ENCODE measurements at regions not wholly inside any gene's neighbourhood (a gene's known extent, or its start where the extent isn't known, plus 50 kb on each side); places are given as distances from the start of the nearest gene placed in this dataset.

DNA sequence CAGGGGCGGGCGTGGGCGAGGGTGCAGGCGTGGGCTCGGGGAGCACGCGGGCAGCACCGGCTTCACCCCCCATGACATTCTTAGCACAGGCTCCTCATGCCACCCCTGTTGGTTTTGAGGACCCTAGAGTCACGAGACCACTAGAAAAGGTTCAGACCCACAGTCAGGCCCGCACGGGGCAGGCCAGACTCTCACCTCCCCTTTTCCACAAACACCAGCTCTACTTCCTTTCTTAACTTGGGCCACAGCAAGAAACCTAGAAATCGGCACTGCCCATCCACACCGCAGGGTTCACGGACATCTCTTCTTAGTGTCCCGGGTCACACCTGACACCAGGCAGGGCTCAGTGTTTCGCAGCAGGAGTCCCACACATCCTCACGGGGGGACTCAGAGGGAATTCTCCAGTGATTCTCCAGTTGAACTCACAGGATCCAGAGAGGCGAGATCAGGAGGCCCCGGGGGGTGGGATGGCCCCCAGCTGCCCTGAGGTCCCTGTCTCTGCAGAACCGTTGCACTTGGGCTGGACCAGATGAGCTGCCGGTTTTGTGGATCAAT, 52.0 kb downstream of the JAKMIP3 start:
- Histone ChIP-seq H3K9me2 (no peaks in the 10 kb centered on the region), H3K4me3 (ENCODE audit: low read depth in 2 of 2, low read length in 1 of 2) (no peak overlapping the region), H3K27ac (ENCODE audit: low read depth in 2 of 2, low read length in 1 of 2) (no peak overlapping the region), H3K27me3 (ENCODE audit: insufficient read depth) (no peaks in the 10 kb centered on the region), H3K79me2 (ENCODE audit: insufficient read depth) (no peaks in the 10 kb centered on the region), H3K4me1 (ENCODE audit: control insufficient read depth in 1 of 2, insufficient read depth in 2 of 2, low read depth in 1 of 2, low read length in 1 of 2) (no peaks in the 10 kb centered on the region; a peak in 1 of 4 replicates), H3K36me3 (replicated peaks in 1 of 2; ENCODE audit: control insufficient read depth in 1 of 2, insufficient read depth in 2 of 2, low read length in 1 of 2) (no peaks in the 10 kb centered on the region), H3K9me3 (no peaks in the 10 kb centered on the region), H2AFZ (ENCODE audit: low read depth) (no peak overlapping the region), H3K9ac (no peak overlapping the region), H3K4me2 (no peak overlapping the region), H3F3A (replicated peaks; ENCODE audit: insufficient read depth) (no peaks in the 10 kb centered on the region), H4K20me1 (ENCODE audit: insufficient read depth) (no peaks in the 10 kb centered on the region)
- TF ChIP-seq GABPA (IDR thresholded peaks at IDR 0.05; ENCODE audit: low read depth) (no peak), EP300 (IDR thresholded peaks at IDR 0.05; ENCODE audit: borderline replicate concordance in 1 of 2, low read depth in 1 of 2, low read length in 1 of 2) (no peak), GATA2 (CRISPR knock-in tag; IDR thresholded peaks at IDR 0.05) (no peak)
- TF ChIP-seq, protein P1, sequence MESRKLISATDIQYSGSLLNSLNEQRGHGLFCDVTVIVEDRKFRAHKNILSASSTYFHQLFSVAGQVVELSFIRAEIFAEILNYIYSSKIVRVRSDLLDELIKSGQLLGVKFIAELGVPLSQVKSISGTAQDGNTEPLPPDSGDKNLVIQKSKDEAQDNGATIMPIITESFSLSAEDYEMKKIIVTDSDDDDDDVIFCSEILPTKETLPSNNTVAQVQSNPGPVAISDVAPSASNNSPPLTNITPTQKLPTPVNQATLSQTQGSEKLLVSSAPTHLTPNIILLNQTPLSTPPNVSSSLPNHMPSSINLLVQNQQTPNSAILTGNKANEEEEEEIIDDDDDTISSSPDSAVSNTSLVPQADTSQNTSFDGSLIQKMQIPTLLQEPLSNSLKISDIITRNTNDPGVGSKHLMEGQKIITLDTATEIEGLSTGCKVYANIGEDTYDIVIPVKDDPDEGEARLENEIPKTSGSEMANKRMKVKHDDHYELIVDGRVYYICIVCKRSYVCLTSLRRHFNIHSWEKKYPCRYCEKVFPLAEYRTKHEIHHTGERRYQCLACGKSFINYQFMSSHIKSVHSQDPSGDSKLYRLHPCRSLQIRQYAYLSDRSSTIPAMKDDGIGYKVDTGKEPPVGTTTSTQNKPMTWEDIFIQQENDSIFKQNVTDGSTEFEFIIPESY (IDR thresholded peaks at IDR 0.05; ENCODE audit: borderline replicate concordance, low read depth), result no peak
- POLR2A ChIA-PET, result no interaction called here
- 81% methylated on average over 12 of the region's 21 CpGs for WGBS (ENCODE audit: low lambda C conversion rate)
- no peak for DNase-seq
- CTCF ChIA-PET, result no interaction called here

DNA sequence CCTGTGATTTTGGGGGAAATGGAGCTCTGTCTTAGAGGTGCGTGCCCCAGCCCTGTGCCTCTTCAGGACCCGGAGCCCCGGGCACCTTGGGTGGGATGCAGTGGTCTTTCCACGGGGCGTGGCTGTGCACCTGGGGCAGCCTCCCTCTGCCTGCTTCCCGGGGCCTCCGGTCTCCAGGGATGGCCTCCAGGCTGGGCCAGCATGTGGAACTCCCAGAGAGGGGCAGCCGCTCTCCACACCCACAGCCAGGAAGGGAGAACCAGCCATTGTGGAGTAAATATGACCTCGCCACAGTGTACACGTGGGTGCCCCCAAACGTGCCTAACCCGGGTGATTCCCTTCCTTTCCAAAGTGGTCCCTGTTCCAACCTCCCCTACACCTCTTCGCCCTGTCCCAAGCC, 52.6 kb downstream of the JAKMIP3 start:
- H3K27ac ChIP-seq (ENCODE audit: low read depth in 2 of 2, low read length in 1 of 2), result no peak overlapping the region
- H3K27me3 ChIP-seq (ENCODE audit: insufficient read depth), result no peaks in the 10 kb centered on the region
- H3K4me3 ChIP-seq (ENCODE audit: low read depth in 2 of 2, low read length in 1 of 2), result no peak overlapping the region
- CTCF ChIA-PET, result no interaction called here
- no peak overlapping the region for H2AFZ ChIP-seq (ENCODE audit: low read depth)
- H3K9me2 ChIP-seq, result no peaks in the 10 kb centered on the region
- no peaks in the 10 kb centered on the region for H3K36me3 ChIP-seq (replicated peaks in 1 of 2; ENCODE audit: control insufficient read depth in 1 of 2, insufficient read depth in 2 of 2, low read length in 1 of 2)
- no peaks in the 10 kb centered on the region for H4K20me1 ChIP-seq (ENCODE audit: insufficient read depth)
- 51% methylated on average over 11 of the region's 13 CpGs for WGBS (ENCODE audit: low lambda C conversion rate)
- DNase-seq, result no peak
- H3K79me2 ChIP-seq (ENCODE audit: insufficient read depth), result no peaks in the 10 kb centered on the region
- no peaks in the 10 kb centered on the region for H3F3A ChIP-seq (replicated peaks; ENCODE audit: insufficient read depth)
- no peaks in the 10 kb centered on the region for H3K9me3 ChIP-seq
- no peak overlapping the region for H3K4me2 ChIP-seq
- H3K9ac ChIP-seq, result no peak overlapping the region
- TF ChIP-seq CHD2 (IDR thresholded peaks at IDR 0.05; ENCODE audit: low read length, partially characterized antibody), result no peak
- TF ChIP-seq EP300 (IDR thresholded peaks at IDR 0.05; ENCODE audit: borderline replicate concordance in 1 of 2, low read depth in 1 of 2, low read length in 1 of 2), result no peak
- no peaks in the 10 kb centered on the region; a peak in 1 of 4 replicates for H3K4me1 ChIP-seq (ENCODE audit: control insufficient read depth in 1 of 2, insufficient read depth in 2 of 2, low read depth in 1 of 2, low read length in 1 of 2)
- POLR2A ChIA-PET, result no interaction called here

DNA sequence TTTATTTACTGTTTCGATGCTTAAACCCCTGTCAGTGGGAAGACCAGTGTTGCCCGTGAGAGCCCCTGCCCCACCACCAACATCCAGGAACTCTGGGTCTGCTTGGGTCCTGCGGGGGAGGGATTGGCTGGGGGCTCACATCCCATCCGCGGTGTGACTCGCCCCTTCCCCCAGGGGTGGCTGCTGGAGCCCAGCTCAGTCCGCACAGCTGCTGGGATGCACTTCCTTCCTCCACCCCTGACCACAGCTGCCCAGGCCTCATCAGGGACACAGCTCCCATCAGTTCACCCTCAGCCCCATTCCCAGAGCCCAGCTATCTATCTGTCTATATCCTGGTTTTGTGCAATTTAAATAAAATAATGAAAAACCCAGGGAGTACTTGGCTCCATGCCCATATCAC, 54.5 kb downstream of the JAKMIP3 start:
- no peaks in the 10 kb centered on the region for H3K27me3 ChIP-seq (ENCODE audit: insufficient read depth)
- no peaks in the 10 kb centered on the region for H3K36me3 ChIP-seq (replicated peaks in 1 of 2; ENCODE audit: control insufficient read depth in 1 of 2, insufficient read depth in 2 of 2, low read length in 1 of 2)
- H3K4me2 ChIP-seq, result no peak overlapping the region
- H3K27ac ChIP-seq (ENCODE audit: low read depth in 2 of 2, low read length in 1 of 2), result no peak overlapping the region
- no peak overlapping the region for H3K4me3 ChIP-seq (ENCODE audit: low read depth in 2 of 2, low read length in 1 of 2)
- H3K9me2 ChIP-seq, result no peaks in the 10 kb centered on the region
- POLR2A ChIA-PET, result no interaction called here
- no peak overlapping the region for H2AFZ ChIP-seq (ENCODE audit: low read depth)
- no peaks in the 10 kb centered on the region for H3F3A ChIP-seq (replicated peaks; ENCODE audit: insufficient read depth)
- no peaks in the 10 kb centered on the region for H4K20me1 ChIP-seq (ENCODE audit: insufficient read depth)
- H3K79me2 ChIP-seq (ENCODE audit: insufficient read depth), result no peaks in the 10 kb centered on the region
- no peaks in the 10 kb centered on the region for H3K9me3 ChIP-seq
- no peaks in the 10 kb centered on the region; a peak in 1 of 4 replicates for H3K4me1 ChIP-seq (ENCODE audit: control insufficient read depth in 1 of 2, insufficient read depth in 2 of 2, low read depth in 1 of 2, low read length in 1 of 2)
- peak; percentile 64 for DNase-seq
- no peak overlapping the region for H3K9ac ChIP-seq
- CTCF ChIA-PET, result interaction anchor here (0.9 to 1.9 kb wide), 4 partner anchors 12 to 666 kb away, joined by 3 to 9 read pairs (median 5); no protein-coding TSS in a partner anchor
- 47% methylated on average over 4 of the region's 7 CpGs for WGBS (ENCODE audit: low lambda C conversion rate)
- no peak for TF ChIP-seq IRF3 (IDR thresholded peaks at IDR 0.05; ENCODE audit: low read depth, low read length)
- TF ChIP-seq TCF12 (IDR thresholded peaks at IDR 0.05), result no peak
- no peak for TF ChIP-seq GABPA (IDR thresholded peaks at IDR 0.05; ENCODE audit: low read depth)
- TF ChIP-seq NRF1 (IDR thresholded peaks at IDR 0.05; ENCODE audit: low read depth, low read length), result no peak
- TF ChIP-seq PBX3 (IDR thresholded peaks at IDR 0.05), result no peak
- TF ChIP-seq, protein P2, sequence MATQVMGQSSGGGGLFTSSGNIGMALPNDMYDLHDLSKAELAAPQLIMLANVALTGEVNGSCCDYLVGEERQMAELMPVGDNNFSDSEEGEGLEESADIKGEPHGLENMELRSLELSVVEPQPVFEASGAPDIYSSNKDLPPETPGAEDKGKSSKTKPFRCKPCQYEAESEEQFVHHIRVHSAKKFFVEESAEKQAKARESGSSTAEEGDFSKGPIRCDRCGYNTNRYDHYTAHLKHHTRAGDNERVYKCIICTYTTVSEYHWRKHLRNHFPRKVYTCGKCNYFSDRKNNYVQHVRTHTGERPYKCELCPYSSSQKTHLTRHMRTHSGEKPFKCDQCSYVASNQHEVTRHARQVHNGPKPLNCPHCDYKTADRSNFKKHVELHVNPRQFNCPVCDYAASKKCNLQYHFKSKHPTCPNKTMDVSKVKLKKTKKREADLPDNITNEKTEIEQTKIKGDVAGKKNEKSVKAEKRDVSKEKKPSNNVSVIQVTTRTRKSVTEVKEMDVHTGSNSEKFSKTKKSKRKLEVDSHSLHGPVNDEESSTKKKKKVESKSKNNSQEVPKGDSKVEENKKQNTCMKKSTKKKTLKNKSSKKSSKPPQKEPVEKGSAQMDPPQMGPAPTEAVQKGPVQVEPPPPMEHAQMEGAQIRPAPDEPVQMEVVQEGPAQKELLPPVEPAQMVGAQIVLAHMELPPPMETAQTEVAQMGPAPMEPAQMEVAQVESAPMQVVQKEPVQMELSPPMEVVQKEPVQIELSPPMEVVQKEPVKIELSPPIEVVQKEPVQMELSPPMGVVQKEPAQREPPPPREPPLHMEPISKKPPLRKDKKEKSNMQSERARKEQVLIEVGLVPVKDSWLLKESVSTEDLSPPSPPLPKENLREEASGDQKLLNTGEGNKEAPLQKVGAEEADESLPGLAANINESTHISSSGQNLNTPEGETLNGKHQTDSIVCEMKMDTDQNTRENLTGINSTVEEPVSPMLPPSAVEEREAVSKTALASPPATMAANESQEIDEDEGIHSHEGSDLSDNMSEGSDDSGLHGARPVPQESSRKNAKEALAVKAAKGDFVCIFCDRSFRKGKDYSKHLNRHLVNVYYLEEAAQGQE (IDR thresholded peaks at IDR 0.05; ENCODE audit: low read depth, low read length), result no peak
- no peak for TF ChIP-seq GATA2 (CRISPR knock-in tag; IDR thresholded peaks at IDR 0.05)
- TF ChIP-seq SIN3A (IDR thresholded peaks at IDR 0.05; ENCODE audit: borderline replicate concordance, low read depth, low read length), result no peak
- TF ChIP-seq RAD21 (IDR thresholded peaks at IDR 0.05; ENCODE audit: low read length), result no peak
- TF ChIP-seq RFX5 (IDR thresholded peaks at IDR 0.05; ENCODE audit: low read length), result no peak
- TF ChIP-seq CHD2 (IDR thresholded peaks at IDR 0.05; ENCODE audit: low read length, partially characterized antibody), result no peak

Data from SK-N-SH (cell line).